ENCODE measurements at regions not wholly inside any gene's neighbourhood (a gene's known extent, or its start where the extent isn't known, plus 50 kb on each side); places are given as distances from the start of the nearest gene placed in this dataset.

- ChIA-PET CTCF (no interaction called here), POLR2A (no interaction called here)
- H3K27me3 ChIP-seq (ENCODE audit: insufficient read depth, low read length, poor library complexity, severe bottlenecking) = no peaks in the 10 kb centered on the region
- Mint-ChIP-seq H3K36me3 (peaks cover 0 to 5% (median 0%) of the 10 kb centered on the region in 3 donors), H3K4me3 (no peak overlapping the region), H3K9me3 (peaks cover 0 to 13% (median 4%) of the 10 kb centered on the region in 5 donors), H3K27me3 (no peaks in the 10 kb centered on the region), H3K4me1 (no peaks in the 10 kb centered on the region), H3K27ac (no peak overlapping the region)
- no peak overlapping the region for H3K27ac ChIP-seq (ENCODE audit: low read depth, low read length)
- no peaks in the 10 kb centered on the region for H3K36me3 ChIP-seq (ENCODE audit: insufficient read depth, low read length)
- no peak for DNase-seq
- H3K9me3 ChIP-seq (ENCODE audit: low read length) = no peaks in the 10 kb centered on the region
- H3K4me3 ChIP-seq (ENCODE audit: low read length) = no peak overlapping the region
- no peaks in the 10 kb centered on the region for H3K4me1 ChIP-seq (ENCODE audit: insufficient read depth, low read length)
Observed at GRCh38 chr17:71959154-71959553, 161.7 kb upstream of the SOX9 start.

GRCh38 chr17:71963351-71963750 is 157.5 kb upstream of the SOX9 start:
- ChIA-PET CTCF (no interaction called here), POLR2A (no interaction called here)
- no peaks in the 10 kb centered on the region for H3K27me3 ChIP-seq (ENCODE audit: insufficient read depth, low read length, poor library complexity, severe bottlenecking)
- H3K4me3 ChIP-seq (ENCODE audit: low read length) = no peak overlapping the region
- no peaks in the 10 kb centered on the region for H3K4me1 Mint-ChIP-seq
- H3K27me3 Mint-ChIP-seq = no peaks in the 10 kb centered on the region
- H3K4me1 ChIP-seq (ENCODE audit: insufficient read depth, low read length) = no peaks in the 10 kb centered on the region
- no peak overlapping the region for H3K4me3 Mint-ChIP-seq
- peaks cover 0 to 4% (median 3%) of the 10 kb centered on the region in 5 donors for H3K9me3 Mint-ChIP-seq
- no peak overlapping the region for H3K27ac Mint-ChIP-seq
- no peak overlapping the region for H3K27ac ChIP-seq (ENCODE audit: low read depth, low read length)
- H3K9me3 ChIP-seq (ENCODE audit: low read length) = no peaks in the 10 kb centered on the region
- no peak for DNase-seq
- H3K36me3 Mint-ChIP-seq = no peaks in the 10 kb centered on the region
- no peaks in the 10 kb centered on the region for H3K36me3 ChIP-seq (ENCODE audit: insufficient read depth, low read length)

- Histone ChIP-seq H3K4me1 (ENCODE audit: insufficient read depth, low read length) (no peaks in the 10 kb centered on the region), H3K36me3 (ENCODE audit: insufficient read depth, low read length) (no peaks in the 10 kb centered on the region), H3K27ac (ENCODE audit: low read depth, low read length) (no peak overlapping the region), H3K9me3 (ENCODE audit: low read length) (no peaks in the 10 kb centered on the region), H3K27me3 (ENCODE audit: insufficient read depth, low read length, poor library complexity, severe bottlenecking) (no peaks in the 10 kb centered on the region), H3K4me3 (ENCODE audit: low read length) (no peak overlapping the region)
- H3K36me3 Mint-ChIP-seq = no peaks in the 10 kb centered on the region
- H3K4me1 Mint-ChIP-seq = no peaks in the 10 kb centered on the region
- peaks cover 0 to 4% (median 3%) of the 10 kb centered on the region in 5 donors for H3K9me3 Mint-ChIP-seq
- DNase-seq = no peak
- ChIA-PET POLR2A (no interaction called here), CTCF (no interaction called here)
- H3K27ac Mint-ChIP-seq = no peak overlapping the region
- no peaks in the 10 kb centered on the region for H3K27me3 Mint-ChIP-seq
- H3K4me3 Mint-ChIP-seq = no peak overlapping the region
Observed at GRCh38 chr17:71963791-71964190, 157.0 kb upstream of the SOX9 start.

- Mint-ChIP-seq H3K4me1 (no peaks in the 10 kb centered on the region), H3K27me3 (no peaks in the 10 kb centered on the region), H3K36me3 (no peaks in the 10 kb centered on the region), H3K4me3 (no peak overlapping the region), H3K27ac (no peak overlapping the region), H3K9me3 (peaks cover 0 to 4% (median 2%) of the 10 kb centered on the region in 5 donors)
- Histone ChIP-seq H3K27ac (ENCODE audit: low read depth, low read length) (no peak overlapping the region), H3K9me3 (ENCODE audit: low read length) (no peaks in the 10 kb centered on the region), H3K4me3 (ENCODE audit: low read length) (no peak overlapping the region), H3K4me1 (ENCODE audit: insufficient read depth, low read length) (no peaks in the 10 kb centered on the region), H3K27me3 (ENCODE audit: insufficient read depth, low read length, poor library complexity, severe bottlenecking) (no peaks in the 10 kb centered on the region), H3K36me3 (ENCODE audit: insufficient read depth, low read length) (no peaks in the 10 kb centered on the region)
- no peak for DNase-seq
- POLR2A ChIA-PET = no interaction called here
- CTCF ChIA-PET = no interaction called here
Observed at GRCh38 chr17:71964559-71964958, 156.3 kb upstream of the SOX9 start.

- H3K27me3 ChIP-seq (ENCODE audit: insufficient read depth, low read length, poor library complexity, severe bottlenecking) = no peaks in the 10 kb centered on the region
- Mint-ChIP-seq H3K27ac (peak overlapping the region in 1 of 8 donors; percentile 68), H3K4me3 (no peak overlapping the region), H3K9me3 (peaks cover 0 to 2% (median 0%) of the 10 kb centered on the region in 5 donors), H3K27me3 (no peaks in the 10 kb centered on the region), H3K36me3 (no peaks in the 10 kb centered on the region), H3K4me1 (no peaks in the 10 kb centered on the region)
- H3K27ac ChIP-seq (ENCODE audit: low read depth, low read length) = no peak overlapping the region
- H3K4me1 ChIP-seq (ENCODE audit: insufficient read depth, low read length) = no peaks in the 10 kb centered on the region
- no peaks in the 10 kb centered on the region for H3K36me3 ChIP-seq (ENCODE audit: insufficient read depth, low read length)
- DNase-seq = no peak
- H3K4me3 ChIP-seq (ENCODE audit: low read length) = no peak overlapping the region
- no peaks in the 10 kb centered on the region for H3K9me3 ChIP-seq (ENCODE audit: low read length)
- ChIA-PET CTCF (no interaction called here), POLR2A (no interaction called here)
Observed at GRCh38 chr17:71966055-71966454, 154.8 kb upstream of the SOX9 start.

GRCh38 chr17:71966459-71967313 is 154.1 kb upstream of the SOX9 start:
- H3K9me3 Mint-ChIP-seq = peaks cover 0 to 2% (median 0%) of the 10 kb centered on the region in 5 donors
- no peak overlapping the region for H3K4me3 ChIP-seq (ENCODE audit: low read length)

GRCh38 chr17:71969500-71969899 is 151.3 kb upstream of the SOX9 start:
- Mint-ChIP-seq H3K9me3 (peaks cover 0 to 4% (median under 1%) of the 10 kb centered on the region in 5 donors), H3K27me3 (no peaks in the 10 kb centered on the region), H3K36me3 (no peaks in the 10 kb centered on the region), H3K4me1 (peaks cover 0 to 1% (median 0%) of the 10 kb centered on the region in 3 donors), H3K27ac (no peak overlapping the region), H3K4me3 (no peak overlapping the region)
- DNase-seq = no peak
- Histone ChIP-seq H3K36me3 (ENCODE audit: insufficient read depth, low read length) (no peaks in the 10 kb centered on the region), H3K27me3 (ENCODE audit: insufficient read depth, low read length, poor library complexity, severe bottlenecking) (no peaks in the 10 kb centered on the region), H3K4me1 (ENCODE audit: insufficient read depth, low read length) (no peaks in the 10 kb centered on the region), H3K4me3 (ENCODE audit: low read length) (no peak overlapping the region), H3K27ac (ENCODE audit: low read depth, low read length) (no peak overlapping the region), H3K9me3 (ENCODE audit: low read length) (no peaks in the 10 kb centered on the region)
- POLR2A ChIA-PET = no interaction called here
- CTCF ChIA-PET = no interaction called here

More at GRCh38 chr17:71966459-71967313, 154.1 kb upstream of the SOX9 start:
- ChIA-PET POLR2A (no interaction called here), CTCF (no interaction called here)
- H3K4me3 Mint-ChIP-seq = no peak overlapping the region
- H3K27me3 Mint-ChIP-seq = no peaks in the 10 kb centered on the region
- peak overlapping the region in 1 of 8 donors; percentile 68 for H3K27ac Mint-ChIP-seq
- Histone ChIP-seq H3K27ac (ENCODE audit: low read depth, low read length) (no peak overlapping the region), H3K9me3 (ENCODE audit: low read length) (no peaks in the 10 kb centered on the region), H3K4me1 (ENCODE audit: insufficient read depth, low read length) (no peaks in the 10 kb centered on the region), H3K36me3 (ENCODE audit: insufficient read depth, low read length) (no peaks in the 10 kb centered on the region), H3K27me3 (ENCODE audit: insufficient read depth, low read length, poor library complexity, severe bottlenecking) (no peaks in the 10 kb centered on the region)
- no peaks in the 10 kb centered on the region for H3K4me1 Mint-ChIP-seq
- no peaks in the 10 kb centered on the region for H3K36me3 Mint-ChIP-seq
- DNase-seq = no peak

GRCh38 chr17:71970312-71970711 is 150.5 kb upstream of the SOX9 start:
- H3K9me3 ChIP-seq (ENCODE audit: low read length) = no peaks in the 10 kb centered on the region
- no peak overlapping the region for H3K4me3 ChIP-seq (ENCODE audit: low read length)
- no peaks in the 10 kb centered on the region for H3K36me3 ChIP-seq (ENCODE audit: insufficient read depth, low read length)
- DNase-seq = no peak
- H3K27me3 ChIP-seq (ENCODE audit: insufficient read depth, low read length, poor library complexity, severe bottlenecking) = no peaks in the 10 kb centered on the region
- H3K27ac ChIP-seq (ENCODE audit: low read depth, low read length) = no peak overlapping the region
- Mint-ChIP-seq H3K9me3 (peaks cover 0 to 9% (median 1%) of the 10 kb centered on the region in 5 donors), H3K4me1 (peaks cover 0 to 5% (median 0%) of the 10 kb centered on the region in 3 donors), H3K36me3 (no peaks in the 10 kb centered on the region), H3K27me3 (no peaks in the 10 kb centered on the region), H3K4me3 (no peak overlapping the region), H3K27ac (no peak overlapping the region)
- H3K4me1 ChIP-seq (ENCODE audit: insufficient read depth, low read length) = no peaks in the 10 kb centered on the region
- POLR2A ChIA-PET = no interaction called here
- CTCF ChIA-PET = no interaction called here

Data from CD8-positive, alpha-beta memory T cell (primary cell).